ENCODE measurements at regions not wholly inside any gene's neighbourhood (a gene's known extent, or its start where the extent isn't known, plus 50 kb on each side); places are given as distances from the start of the nearest gene placed in this dataset.

GRCh38 chr10:130987401-130987800, 324.1 kb downstream of the TCERG1L start:
- Mint-ChIP-seq H3K4me3 (no peak overlapping the region), H3K27ac (no peak overlapping the region), H3K4me1 (no peaks in the 10 kb centered on the region), H3K27me3 (no peaks in the 10 kb centered on the region), H3K36me3 (no peaks in the 10 kb centered on the region), H3K9me3 (peaks cover 10 to 18% (median 14%) of the 10 kb centered on the region in 3 donors)
- ATAC-seq (replicated peaks in 1 of 4) (no peak), DNase-seq (no peak)
- ChIA-PET CTCF (no interaction called here), POLR2A (no interaction called here)
- Histone ChIP-seq H3K9me3 (no peaks in the 10 kb centered on the region), H3K36me3 (ENCODE audit: control insufficient read depth in 2 of 2, extremely low read depth in 1 of 2, insufficient read depth in 1 of 2, low read length in 1 of 2) (no peaks in the 10 kb centered on the region), H3K27me3 (replicated peaks in 1 of 2; ENCODE audit: control insufficient read depth in 2 of 2, extremely low read depth in 1 of 2, insufficient read depth in 2 of 2, low read length in 1 of 2) (peaks cover 0 to 3% of the 10 kb centered on the region in 2 experiments), H3K4me3 (ENCODE audit: control insufficient read depth in 1 of 2, extremely low read depth in 1 of 2, low read length in 1 of 2) (no peak overlapping the region), H3K27ac (ENCODE audit: low read length) (no peak overlapping the region), H3K4me1 (ENCODE audit: control insufficient read depth in 1 of 2, extremely low read depth in 1 of 2, insufficient read depth in 2 of 2, low read length in 2 of 2) (no peaks in the 10 kb centered on the region)
- WGBS (ENCODE audit: insufficient coverage), result 86% methylated on average over 7 of the region's 7 CpGs

- Mint-ChIP-seq H3K36me3 (no peaks in the 10 kb centered on the region), H3K4me3 (no peak overlapping the region), H3K27ac (no peak overlapping the region), H3K4me1 (no peaks in the 10 kb centered on the region), H3K27me3 (no peaks in the 10 kb centered on the region), H3K9me3 (peaks cover 0 to 3% (median 0%) of the 10 kb centered on the region in 3 donors)
- no peaks in the 10 kb centered on the region for H3K4me1 ChIP-seq (ENCODE audit: control insufficient read depth in 1 of 2, extremely low read depth in 1 of 2, insufficient read depth in 2 of 2, low read length in 2 of 2)
- ChIA-PET POLR2A (no interaction called here), CTCF (no interaction called here)
- H3K27ac ChIP-seq (ENCODE audit: low read length), result no peak overlapping the region
- WGBS (ENCODE audit: insufficient coverage), result 72% methylated on average over 4 of the region's 8 CpGs
- peaks cover 0 to 3% of the 10 kb centered on the region in 2 experiments for H3K27me3 ChIP-seq (replicated peaks in 1 of 2; ENCODE audit: control insufficient read depth in 2 of 2, extremely low read depth in 1 of 2, insufficient read depth in 2 of 2, low read length in 1 of 2)
- ATAC-seq (replicated peaks in 1 of 4), result no peak
- H3K4me3 ChIP-seq (ENCODE audit: control insufficient read depth in 1 of 2, extremely low read depth in 1 of 2, low read length in 1 of 2), result no peak overlapping the region
- H3K36me3 ChIP-seq (ENCODE audit: control insufficient read depth in 2 of 2, extremely low read depth in 1 of 2, insufficient read depth in 1 of 2, low read length in 1 of 2), result no peaks in the 10 kb centered on the region
- no peak for DNase-seq
- H3K9me3 ChIP-seq, result no peaks in the 10 kb centered on the region
Observed at GRCh38 chr10:130989670-130990232, 321.8 kb downstream of the TCERG1L start.

- Histone ChIP-seq H3K4me1 (ENCODE audit: control insufficient read depth in 1 of 2, extremely low read depth in 1 of 2, insufficient read depth in 2 of 2, low read length in 2 of 2) (no peaks in the 10 kb centered on the region), H3K27me3 (replicated peaks in 1 of 2; ENCODE audit: control insufficient read depth in 2 of 2, extremely low read depth in 1 of 2, insufficient read depth in 2 of 2, low read length in 1 of 2) (peaks cover 0 to 3% of the 10 kb centered on the region in 2 experiments), H3K9me3 (no peaks in the 10 kb centered on the region), H3K36me3 (ENCODE audit: control insufficient read depth in 2 of 2, extremely low read depth in 1 of 2, insufficient read depth in 1 of 2, low read length in 1 of 2) (no peaks in the 10 kb centered on the region), H3K4me3 (ENCODE audit: control insufficient read depth in 1 of 2, extremely low read depth in 1 of 2, low read length in 1 of 2) (no peak overlapping the region), H3K27ac (ENCODE audit: low read length) (no peak overlapping the region)
- Mint-ChIP-seq H3K27me3 (no peaks in the 10 kb centered on the region), H3K36me3 (no peaks in the 10 kb centered on the region), H3K27ac (no peak overlapping the region), H3K4me3 (no peak overlapping the region), H3K4me1 (no peaks in the 10 kb centered on the region), H3K9me3 (peaks cover 0 to 4% (median 0%) of the 10 kb centered on the region in 3 donors)
- WGBS (ENCODE audit: insufficient coverage), result 79% methylated on average over 5 of the region's 9 CpGs
- ChIA-PET POLR2A (interaction anchor here in 1 of 2 donors (0.7 kb wide), 1 partner anchor 22 kb away, joined by 3 read pairs; no protein-coding TSS in a partner anchor), CTCF (no interaction called here)
- DNase-seq, result no peak
- no peak for ATAC-seq (replicated peaks in 1 of 4)
Observed at GRCh38 chr10:130990486-130990885, 321.0 kb downstream of the TCERG1L start.

GRCh38 chr10:130992802-130993523, 318.6 kb downstream of the TCERG1L start:
- ChIA-PET CTCF (no interaction called here), POLR2A (no interaction called here)
- Histone ChIP-seq H3K27ac (ENCODE audit: low read length) (no peak overlapping the region), H3K9me3 (no peaks in the 10 kb centered on the region), H3K36me3 (ENCODE audit: control insufficient read depth in 2 of 2, extremely low read depth in 1 of 2, insufficient read depth in 1 of 2, low read length in 1 of 2) (no peaks in the 10 kb centered on the region), H3K4me1 (ENCODE audit: control insufficient read depth in 1 of 2, extremely low read depth in 1 of 2, insufficient read depth in 2 of 2, low read length in 2 of 2) (no peaks in the 10 kb centered on the region), H3K27me3 (replicated peaks in 1 of 2; ENCODE audit: control insufficient read depth in 2 of 2, extremely low read depth in 1 of 2, insufficient read depth in 2 of 2, low read length in 1 of 2) (peaks cover 0 to 3% of the 10 kb centered on the region in 2 experiments), H3K4me3 (ENCODE audit: control insufficient read depth in 1 of 2, extremely low read depth in 1 of 2, low read length in 1 of 2) (no peak overlapping the region)
- Mint-ChIP-seq H3K4me3 (no peak overlapping the region), H3K27ac (no peak overlapping the region), H3K27me3 (peaks cover 0 to 4% of the 10 kb centered on the region in 2 donors), H3K9me3 (peaks cover 9 to 11% (median 11%) of the 10 kb centered on the region in 3 donors), H3K4me1 (no peaks in the 10 kb centered on the region), H3K36me3 (no peaks in the 10 kb centered on the region)
- DNase-seq (no peak), ATAC-seq (replicated peaks in 1 of 4) (no peak)
- 89% methylated on average over 2 of the region's 14 CpGs for WGBS (ENCODE audit: insufficient coverage)

- H3K27me3 Mint-ChIP-seq, result peaks cover 1 to 4% of the 10 kb centered on the region in 2 donors
- H3K27ac Mint-ChIP-seq, result no peak overlapping the region
- Histone ChIP-seq H3K9me3 (no peaks in the 10 kb centered on the region), H3K36me3 (ENCODE audit: control insufficient read depth in 2 of 2, extremely low read depth in 1 of 2, insufficient read depth in 1 of 2, low read length in 1 of 2) (no peaks in the 10 kb centered on the region), H3K4me1 (ENCODE audit: control insufficient read depth in 1 of 2, extremely low read depth in 1 of 2, insufficient read depth in 2 of 2, low read length in 2 of 2) (no peaks in the 10 kb centered on the region), H3K27ac (ENCODE audit: low read length) (no peak overlapping the region), H3K27me3 (replicated peaks in 1 of 2; ENCODE audit: control insufficient read depth in 2 of 2, extremely low read depth in 1 of 2, insufficient read depth in 2 of 2, low read length in 1 of 2) (peaks cover 0 to 7% of the 10 kb centered on the region in 2 experiments), H3K4me3 (ENCODE audit: control insufficient read depth in 1 of 2, extremely low read depth in 1 of 2, low read length in 1 of 2) (no peak overlapping the region)
- 83% methylated on average over 5 of the region's 6 CpGs for WGBS (ENCODE audit: insufficient coverage)
- DNase-seq (no peak), ATAC-seq (replicated peaks in 1 of 4) (no peak)
- POLR2A ChIA-PET, result no interaction called here
- H3K4me3 Mint-ChIP-seq, result no peak overlapping the region
- H3K9me3 Mint-ChIP-seq, result peaks cover 9 to 11% (median 11%) of the 10 kb centered on the region in 3 donors
- no peaks in the 10 kb centered on the region for H3K36me3 Mint-ChIP-seq
- H3K4me1 Mint-ChIP-seq, result no peaks in the 10 kb centered on the region
- CTCF ChIA-PET, result no interaction called here
Observed at GRCh38 chr10:130993612-130994011, 317.9 kb downstream of the TCERG1L start.

- peaks cover 1 to 4% of the 10 kb centered on the region in 2 donors for H3K27me3 Mint-ChIP-seq
- Histone ChIP-seq H3K27ac (ENCODE audit: low read length) (no peak overlapping the region), H3K27me3 (replicated peaks in 1 of 2; ENCODE audit: control insufficient read depth in 2 of 2, extremely low read depth in 1 of 2, insufficient read depth in 2 of 2, low read length in 1 of 2) (peaks cover 0 to 6% of the 10 kb centered on the region in 2 experiments), H3K4me1 (ENCODE audit: control insufficient read depth in 1 of 2, extremely low read depth in 1 of 2, insufficient read depth in 2 of 2, low read length in 2 of 2) (no peaks in the 10 kb centered on the region), H3K36me3 (ENCODE audit: control insufficient read depth in 2 of 2, extremely low read depth in 1 of 2, insufficient read depth in 1 of 2, low read length in 1 of 2) (no peaks in the 10 kb centered on the region), H3K9me3 (no peaks in the 10 kb centered on the region), H3K4me3 (ENCODE audit: control insufficient read depth in 1 of 2, extremely low read depth in 1 of 2, low read length in 1 of 2) (no peak overlapping the region)
- peaks cover 9 to 11% (median 11%) of the 10 kb centered on the region in 3 donors for H3K9me3 Mint-ChIP-seq
- DNase-seq, result no peak
- ATAC-seq (replicated peaks in 1 of 4), result no peak
- H3K4me1 Mint-ChIP-seq, result no peaks in the 10 kb centered on the region
- no peak overlapping the region for H3K4me3 Mint-ChIP-seq
- ChIA-PET POLR2A (no interaction called here), CTCF (no interaction called here)
- no peaks in the 10 kb centered on the region for H3K36me3 Mint-ChIP-seq
- H3K27ac Mint-ChIP-seq, result no peak overlapping the region
- 90% methylated on average over 6 of the region's 7 CpGs for WGBS (ENCODE audit: insufficient coverage)
Observed at GRCh38 chr10:130994191-130994590, 317.3 kb downstream of the TCERG1L start.

Data from T-cell (primary cell).